HUDEP-2 (cell line): ENCODE measurements at regions not wholly inside any gene's neighbourhood (a gene's known extent, or its start where the extent isn't known, plus 50 kb on each side); places are given as distances from the start of the nearest gene placed in this dataset.

Source experiments
- DNase-seq, 76 experiments: peaks; one replicate each; lab custom pipeline; 2025; ENCODE audit not compliant: unreplicated experiment in 76 of 76; lab: John Stamatoyannopoulos, UW

DNA sequence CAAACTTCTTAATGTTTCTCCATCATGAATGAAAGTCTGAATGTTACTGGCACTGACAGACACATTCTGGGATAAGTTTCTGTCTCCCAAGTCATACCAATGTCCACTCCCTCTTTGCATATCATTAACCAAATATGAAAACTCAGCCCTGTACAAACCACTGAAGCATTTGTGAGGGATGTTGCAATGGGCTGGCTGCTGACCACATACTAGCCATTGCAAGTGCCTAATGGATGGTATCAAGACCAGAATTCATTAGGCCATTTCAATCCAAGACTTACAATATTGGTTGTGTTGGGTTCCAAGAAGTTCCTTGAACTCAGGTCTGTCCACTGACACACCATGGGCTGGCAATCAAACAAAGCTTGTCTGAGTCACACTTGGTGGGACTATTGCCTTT lies 73.8 kb downstream of the CBLN2 start:
- DNase-seq: no peak

DNA sequence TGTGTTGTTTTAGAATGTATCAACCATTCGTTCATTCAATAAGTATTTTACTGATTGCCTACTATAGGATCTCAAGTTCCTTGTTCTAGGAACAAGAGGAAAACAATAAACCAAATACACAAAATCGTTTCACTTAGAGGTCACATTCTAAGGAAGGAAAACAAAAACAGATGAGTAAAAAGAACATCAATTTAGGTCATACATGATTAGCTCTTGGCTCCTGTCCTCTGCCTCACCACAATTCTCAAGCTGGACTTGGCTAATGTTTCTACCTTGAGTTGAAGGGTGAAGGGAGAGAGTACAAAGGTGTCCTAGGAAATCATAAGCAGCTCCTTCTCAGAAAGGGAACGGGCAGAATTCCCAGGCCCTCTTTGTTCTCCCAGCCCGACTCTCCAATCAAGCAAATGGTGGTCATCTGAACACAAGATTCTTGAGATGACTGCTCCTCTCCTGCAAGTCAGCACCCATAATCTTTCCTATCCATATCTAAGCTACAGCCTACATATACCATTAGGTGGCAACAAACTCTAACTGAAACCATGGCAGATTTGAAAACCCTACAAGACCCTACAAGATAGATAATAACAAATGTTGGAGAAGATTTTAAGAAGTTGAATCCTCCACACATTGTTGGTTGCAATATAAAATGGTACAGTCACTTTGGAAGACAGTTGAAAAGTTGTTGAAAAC lies 76.0 kb downstream of the CBLN2 start:
- no peak for DNase-seq

DNA sequence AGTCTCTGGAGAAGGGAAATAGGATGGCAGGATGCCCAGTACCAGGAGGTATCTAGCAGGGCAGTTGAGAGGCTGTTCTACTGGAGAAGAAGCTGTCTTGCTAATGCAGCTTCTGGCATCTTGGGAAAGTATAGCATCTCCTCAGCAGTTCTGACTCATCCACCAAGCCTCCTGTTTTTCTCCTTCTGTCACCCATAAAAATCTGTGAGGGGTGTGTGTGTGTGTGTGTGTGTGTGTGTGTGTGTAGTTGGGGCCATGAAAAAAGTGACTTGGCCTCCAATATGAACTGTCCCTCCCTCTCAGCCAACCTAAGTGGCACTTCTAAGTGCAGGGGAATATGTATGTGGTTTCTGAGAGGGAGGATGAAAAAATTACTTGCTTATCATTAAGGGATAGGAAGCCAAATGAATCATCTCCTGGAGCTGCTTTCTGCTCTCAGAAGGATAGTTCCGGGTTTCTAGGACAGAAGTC lies 83.9 kb downstream of the CBLN2 start:
- DNase-seq: no peak

DNA sequence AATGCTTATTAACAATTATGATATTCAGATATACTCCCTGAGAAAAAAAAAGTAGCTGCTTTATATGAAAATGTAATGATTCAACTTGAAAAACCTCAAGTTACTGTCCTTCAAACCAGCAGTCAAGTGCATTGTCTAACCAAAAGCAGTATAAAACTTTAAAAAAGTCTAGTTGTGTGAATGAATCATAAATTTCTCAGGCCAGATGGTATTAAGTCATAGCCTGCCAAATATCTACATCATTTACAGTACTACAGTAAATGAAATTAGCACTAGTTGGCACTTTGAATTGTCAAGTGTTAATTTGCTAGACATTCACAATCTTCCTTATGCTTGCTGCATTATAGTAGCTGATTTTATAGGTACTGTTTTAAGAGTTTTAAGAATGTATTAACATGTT lies 85.9 kb downstream of the CBLN2 start:
- no peak for DNase-seq

DNA sequence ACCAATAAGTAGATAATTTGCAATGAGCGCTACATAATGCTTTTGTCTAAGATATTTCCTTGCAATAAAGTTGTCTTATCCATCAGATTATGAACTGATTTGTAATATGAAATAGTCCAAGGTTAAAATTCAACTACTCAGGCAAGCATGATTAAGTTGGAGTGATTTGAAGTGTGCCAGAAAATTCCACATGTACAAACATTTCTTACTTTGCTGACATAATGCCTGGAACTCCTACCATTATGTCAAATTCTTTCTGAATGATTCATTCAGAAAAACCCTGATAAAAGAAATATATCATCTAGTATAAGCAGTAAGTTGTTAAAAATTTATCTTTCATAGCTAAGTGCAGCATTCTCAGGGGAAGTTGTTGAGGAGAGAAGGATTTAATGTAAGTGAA lies 87.3 kb downstream of the CBLN2 start:
- no peak for DNase-seq

DNA sequence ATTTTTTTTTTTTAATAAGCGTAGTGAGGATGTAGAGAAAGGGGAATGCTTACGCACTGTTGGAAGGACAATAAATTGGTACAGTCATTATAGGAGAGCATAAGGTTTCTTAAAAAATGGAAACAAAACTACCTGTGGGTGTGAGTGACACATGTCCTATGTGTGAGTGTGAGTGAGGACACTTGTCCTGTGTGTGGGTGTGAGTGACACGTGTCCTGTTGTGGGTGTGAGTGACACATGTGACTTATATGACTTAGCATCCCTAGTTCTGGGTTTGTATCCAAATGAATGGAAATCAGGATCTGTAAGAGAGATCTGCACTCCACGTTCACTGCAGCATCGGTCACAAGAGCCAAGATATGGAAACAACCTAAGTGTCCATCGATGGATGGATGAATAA lies 91.8 kb downstream of the CBLN2 start:
- DNase-seq: no peak

DNA sequence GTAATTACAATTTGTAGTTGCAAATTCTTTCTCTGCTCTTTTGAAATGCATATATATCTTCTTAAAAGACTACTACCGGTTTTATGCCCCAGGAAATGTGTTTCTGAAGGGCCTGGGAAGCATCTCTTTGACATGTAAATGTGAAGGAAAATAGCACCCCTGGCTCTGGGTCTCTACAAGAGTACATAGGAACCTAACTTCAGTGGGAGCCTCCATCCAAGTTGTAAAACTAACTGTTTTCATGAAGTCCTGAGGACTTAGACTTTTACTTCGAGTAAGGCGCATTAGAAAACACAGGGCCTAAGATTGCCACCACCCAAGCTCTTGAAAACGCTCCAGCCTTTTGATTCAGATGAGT lies 99.4 kb downstream of the CBLN2 start:
- no peak for DNase-seq

DNA sequence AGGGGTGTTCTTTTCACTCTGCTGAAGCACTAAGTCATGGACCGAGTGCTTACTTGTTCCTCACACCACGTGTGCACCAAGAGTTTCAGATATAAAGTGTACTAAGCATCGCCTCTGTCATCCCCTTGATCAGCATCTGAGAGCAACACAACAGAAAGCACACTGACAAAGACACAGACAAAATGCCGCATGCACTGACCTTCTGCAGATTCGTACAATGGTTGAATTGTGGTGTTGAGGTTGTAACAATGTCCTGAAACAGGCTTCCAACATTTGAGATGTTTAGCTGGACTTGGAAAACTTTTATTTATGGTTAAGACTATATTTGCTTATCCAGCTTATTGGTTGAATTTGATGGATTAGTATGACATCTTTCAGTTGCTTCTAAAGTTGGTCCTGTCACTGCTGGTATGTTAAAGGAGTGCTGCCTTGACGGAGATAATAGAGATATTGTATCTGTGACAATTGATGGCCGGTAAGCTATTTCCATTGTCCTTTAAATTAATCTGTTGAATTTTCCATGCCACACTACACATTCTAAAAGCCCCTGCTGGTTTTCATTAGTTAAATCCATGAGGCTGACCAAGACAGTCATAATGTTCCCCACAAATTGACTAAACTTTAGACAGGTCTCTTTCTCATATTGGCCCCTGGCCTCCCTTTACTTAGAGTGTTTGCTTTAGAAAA lies 99.9 kb downstream of the CBLN2 start:
- DNase-seq: no peak

DNA sequence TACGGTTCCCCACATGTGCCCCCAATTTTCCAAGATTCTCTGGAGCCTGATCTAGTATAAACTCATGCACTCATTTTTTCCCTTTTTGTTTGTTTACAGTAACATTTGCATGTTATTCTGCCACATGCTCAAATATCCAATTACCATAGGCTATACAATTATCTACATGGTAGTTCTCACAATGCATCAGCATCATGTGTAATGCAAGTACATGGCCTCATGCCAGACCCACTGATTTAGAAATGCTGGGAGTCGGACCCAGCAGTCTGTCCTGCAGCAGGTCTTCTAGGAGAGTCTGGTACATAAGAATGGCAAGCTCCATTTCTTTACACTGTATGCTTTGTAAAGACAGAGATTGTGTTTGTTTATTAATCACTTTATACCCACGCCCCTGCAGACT lies 107.7 kb downstream of the CBLN2 start:
- DNase-seq: no peak

DNA sequence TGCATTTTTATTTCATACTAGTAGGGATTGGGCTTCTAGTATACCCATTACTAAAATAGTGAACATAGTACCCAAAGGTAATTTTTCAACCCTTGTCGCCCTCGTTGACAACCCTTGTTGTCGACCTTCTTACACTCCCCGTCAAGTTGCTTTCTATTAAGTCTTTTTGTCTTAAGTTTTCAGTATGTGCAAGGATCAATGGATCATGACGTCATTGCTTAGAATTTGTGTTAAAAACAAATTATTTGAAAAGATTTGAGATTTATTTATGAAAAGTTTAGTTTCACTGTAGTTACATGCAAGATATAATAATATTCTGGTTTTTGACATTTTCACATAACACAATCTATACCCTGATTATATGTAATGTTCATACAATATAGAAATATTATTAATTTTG lies 110.4 kb downstream of the CBLN2 start:
- no peak for DNase-seq

DNA sequence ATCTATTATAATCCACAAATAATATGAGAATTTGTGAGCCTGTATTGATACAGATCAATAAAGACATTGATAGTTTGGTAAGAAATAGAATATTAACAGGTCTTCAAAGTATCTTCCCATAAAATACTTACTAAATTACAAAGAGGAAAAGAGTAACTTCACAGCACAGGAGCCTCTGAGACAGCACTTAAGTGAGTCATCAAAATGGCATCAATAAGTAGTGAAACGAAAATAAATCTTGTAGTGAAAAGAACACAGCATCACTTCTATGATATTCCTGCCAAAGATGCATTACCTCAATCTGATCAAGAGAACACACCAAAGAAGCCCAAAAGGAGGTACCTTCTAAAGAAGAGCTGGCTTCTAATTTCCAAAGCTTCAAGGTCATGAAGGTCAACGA lies 116.4 kb downstream of the CBLN2 start:
- no peak for DNase-seq

DNA sequence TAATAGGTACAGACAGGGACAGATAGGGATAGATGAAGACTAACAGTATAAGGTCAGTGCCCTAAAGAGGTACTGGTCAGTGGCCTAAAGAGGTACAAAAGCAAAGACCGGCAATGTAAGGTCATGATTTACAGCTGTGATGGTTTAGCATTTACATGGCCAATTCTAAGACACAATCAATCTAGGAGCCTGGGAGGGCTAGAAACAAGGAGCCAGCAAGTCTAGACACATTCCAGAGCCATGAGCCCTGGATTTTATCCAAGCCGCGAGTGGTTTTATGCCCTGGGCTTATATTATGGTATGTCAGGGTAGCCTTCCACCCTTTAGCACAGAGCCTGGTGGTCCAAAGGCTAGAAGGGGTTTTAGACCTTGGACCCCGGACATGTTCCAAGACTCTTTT lies 124.2 kb downstream of the CBLN2 start:
- no peak for DNase-seq

DNA sequence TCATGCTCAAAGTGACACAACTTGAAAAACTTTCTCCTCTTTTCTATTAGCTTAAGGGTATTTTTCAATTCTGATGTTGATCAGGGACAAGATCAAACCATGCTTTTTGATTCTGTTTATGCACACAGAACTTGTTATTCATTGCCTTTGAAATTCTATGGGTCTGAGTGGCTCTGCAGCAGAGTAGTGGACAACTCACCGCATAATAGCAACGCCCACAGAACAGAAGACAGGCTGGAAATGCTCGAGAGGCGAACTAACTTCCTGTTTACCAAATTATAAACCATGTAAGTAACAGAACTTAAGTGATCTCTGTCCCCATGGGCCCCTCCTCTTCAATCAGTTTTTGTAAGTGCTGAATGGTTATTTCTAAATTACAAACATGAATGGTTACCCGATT lies 131.2 kb downstream of the CBLN2 start:
- no peak for DNase-seq

DNA sequence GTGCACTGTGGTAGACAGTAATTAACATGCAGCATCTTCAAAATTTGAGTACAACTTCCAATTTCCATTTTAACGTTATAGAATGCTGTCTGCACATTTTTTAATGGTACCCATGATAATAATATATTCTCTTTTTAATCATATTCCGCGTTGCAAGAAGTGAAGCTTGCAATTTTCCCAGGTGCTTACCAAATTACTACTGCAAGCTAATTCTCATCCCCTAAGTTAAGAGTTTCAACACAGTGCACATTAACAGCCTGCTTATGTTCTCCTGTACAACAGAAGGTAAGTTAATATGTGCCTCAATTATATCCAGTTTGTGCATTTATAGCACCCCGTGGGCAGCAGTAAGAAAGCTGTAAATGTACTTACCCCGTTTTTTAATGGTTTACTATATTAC lies 132.9 kb downstream of the CBLN2 start:
- DNase-seq: no peak

DNA sequence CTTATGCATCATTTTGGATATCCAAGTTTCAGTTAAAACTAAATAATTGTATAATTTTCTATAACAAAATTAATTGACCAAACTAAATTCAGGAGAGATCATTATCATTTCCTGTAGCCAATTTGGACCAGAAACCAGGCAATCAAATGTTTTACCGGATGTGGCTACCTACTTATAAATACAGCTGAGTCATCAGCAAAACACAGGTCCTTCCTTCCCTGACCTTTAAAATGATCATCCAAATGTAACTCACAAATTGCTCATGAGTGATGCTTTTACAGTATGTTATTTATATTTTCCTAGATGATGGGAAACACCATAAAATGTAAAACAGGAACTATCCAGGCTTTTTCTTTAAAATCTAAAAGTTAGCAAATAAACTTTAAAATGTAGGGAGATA lies 133.7 kb downstream of the CBLN2 start:
- DNase-seq: no peak

DNA sequence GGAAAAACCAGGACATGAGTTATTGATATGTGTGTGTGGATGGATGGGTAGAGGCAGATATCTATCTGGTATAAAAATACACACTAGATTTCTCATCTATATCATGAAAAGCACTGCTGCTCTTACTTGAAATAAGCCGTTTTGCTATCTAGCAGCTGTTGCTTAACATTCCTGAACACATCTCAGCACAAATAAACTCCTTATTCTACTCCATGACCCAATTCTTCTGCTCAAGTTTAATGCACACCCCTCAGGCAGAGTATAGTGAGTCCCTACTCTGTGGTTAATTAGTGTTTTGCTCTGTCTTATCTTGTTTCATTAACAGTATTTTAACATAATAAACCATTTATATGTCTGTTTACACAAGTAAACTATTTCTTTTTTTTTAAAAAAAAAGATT lies 134.2 kb downstream of the CBLN2 start:
- no peak for DNase-seq

DNA sequence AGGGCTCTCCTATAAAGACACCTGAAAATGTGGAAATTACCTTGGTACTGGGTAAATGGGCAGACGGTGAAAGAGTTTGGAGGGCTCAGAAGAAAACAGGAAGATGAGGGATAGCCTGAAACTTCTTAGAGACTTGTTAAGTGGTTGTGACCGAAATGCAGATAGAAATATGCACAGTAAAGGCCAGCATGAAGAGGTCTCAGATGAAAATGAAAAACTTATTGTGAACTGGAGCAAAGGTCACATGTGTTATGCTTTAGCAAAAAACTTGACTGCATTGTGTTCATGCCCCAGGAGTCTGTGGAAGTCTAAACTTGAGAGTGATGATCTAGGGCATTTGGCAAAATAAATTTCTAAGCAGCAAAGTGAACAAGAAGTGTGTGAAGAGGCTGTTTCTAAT lies 137.1 kb downstream of the CBLN2 start:
- DNase-seq: no peak

DNA sequence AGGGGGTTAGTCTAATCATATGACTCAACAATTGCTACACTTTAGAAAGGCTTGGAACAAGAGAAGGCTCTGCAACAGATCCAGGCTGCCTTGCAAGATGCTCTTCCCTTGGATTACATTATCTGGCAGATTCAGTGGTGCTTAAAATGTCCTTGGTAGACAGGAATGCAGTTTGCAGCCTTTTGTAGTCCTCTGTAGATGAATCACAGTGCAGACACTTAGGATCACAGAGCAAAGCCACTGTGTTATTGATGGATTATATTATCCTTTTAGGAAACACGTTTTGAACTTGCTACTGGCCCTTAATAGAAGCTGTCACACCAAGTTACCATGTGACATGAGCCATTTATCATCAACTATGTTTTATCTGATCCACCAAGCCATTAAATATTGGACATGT lies 152.2 kb downstream of the CBLN2 start:
- no peak for DNase-seq

DNA sequence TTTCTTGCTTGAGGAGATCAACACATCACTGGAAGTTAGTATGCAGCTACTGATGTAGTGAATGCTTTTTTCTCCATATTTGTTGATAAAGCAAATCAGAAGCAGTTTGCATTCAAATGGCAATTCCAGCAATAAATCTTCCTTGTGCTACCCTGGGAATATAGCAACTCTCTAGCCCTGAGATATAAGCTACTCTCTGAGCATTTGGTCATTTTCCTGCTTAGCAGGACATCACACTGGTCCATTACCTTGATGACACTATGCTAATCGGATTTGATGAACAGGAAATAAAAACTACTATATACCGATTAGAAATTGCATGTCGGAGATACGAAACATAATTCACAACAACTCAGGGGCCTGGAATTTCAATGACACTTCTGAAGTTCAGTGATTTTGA lies 152.7 kb downstream of the CBLN2 start:
- no peak for DNase-seq

DNA sequence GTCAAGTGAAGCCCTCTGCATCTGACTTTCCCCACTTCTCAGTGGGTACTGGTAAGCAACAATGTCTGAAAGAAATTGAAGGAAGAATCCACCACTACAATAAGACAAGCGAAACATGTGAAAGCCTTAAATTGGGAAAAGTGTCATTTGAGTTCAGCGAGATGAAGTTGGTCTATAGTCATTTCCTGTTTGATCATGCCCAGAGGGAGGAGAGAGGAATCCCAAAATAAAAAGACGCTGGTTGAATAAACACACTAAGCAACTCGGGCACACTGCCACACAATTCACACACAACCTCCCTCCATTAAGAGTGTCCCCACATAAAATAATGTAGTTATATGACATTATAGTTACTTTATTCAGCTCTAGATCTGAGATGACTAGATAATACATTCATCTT lies 166.1 kb downstream of the CBLN2 start:
- no peak for DNase-seq

DNA sequence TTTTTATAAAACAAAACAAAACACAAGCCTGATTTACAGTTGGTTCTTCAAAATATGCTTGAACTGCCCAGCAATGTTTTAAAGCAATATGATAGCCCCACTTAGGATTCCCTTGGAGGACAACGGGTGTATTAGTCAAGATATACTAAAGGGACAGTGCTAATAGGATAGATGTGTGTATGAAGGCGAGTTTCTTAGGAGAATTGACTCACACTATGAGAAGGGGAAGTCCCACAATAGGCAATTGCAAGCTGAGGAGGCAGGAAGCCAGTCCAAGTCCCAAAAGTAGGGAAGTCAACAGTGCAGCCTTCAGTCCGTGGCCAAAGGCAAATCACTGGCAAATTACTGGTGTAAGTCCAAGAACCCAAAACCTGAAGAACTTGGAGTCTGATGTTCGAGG lies 167.9 kb downstream of the CBLN2 start:
- DNase-seq: no peak

DNA sequence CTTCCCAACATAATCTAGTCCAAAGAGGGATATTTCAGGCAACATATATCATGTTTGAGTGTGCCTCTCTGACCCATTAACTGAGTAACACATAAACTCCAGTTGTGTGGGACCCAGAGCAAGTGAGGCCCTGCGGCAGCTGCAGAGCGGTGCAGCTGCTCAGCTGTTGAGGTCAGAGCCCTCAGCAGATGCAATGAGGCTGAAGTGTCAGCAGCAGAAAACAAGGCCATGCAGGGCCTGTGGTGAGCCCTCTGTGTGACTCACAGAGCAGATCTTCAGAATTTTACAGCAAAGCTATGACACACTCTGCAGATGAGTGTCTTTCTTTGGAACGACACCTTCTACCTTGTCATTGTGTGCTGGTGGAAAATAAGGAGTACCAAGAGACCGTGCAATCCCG lies 168.5 kb downstream of the CBLN2 start:
- DNase-seq: no peak

DNA sequence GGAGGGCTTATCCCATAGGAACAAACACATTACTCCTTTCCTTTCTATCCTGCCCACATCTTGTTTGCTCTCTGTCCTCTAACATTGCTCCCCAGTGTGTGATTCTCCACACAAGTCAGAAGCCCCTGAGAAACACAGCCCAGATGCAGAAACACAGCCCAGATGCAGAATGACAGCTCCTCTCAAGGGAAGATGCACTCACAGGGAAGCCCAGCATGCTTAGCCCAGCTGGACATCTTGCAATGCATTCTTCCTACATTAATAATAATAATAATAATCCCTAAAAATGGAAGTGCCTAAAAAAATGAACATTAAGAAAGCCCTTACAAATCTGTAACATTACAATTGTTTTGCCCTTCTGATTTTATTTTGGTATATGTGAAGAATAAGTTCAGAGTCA lies 172.1 kb downstream of the CBLN2 start:
- no peak for DNase-seq
